Activated effector memory CD4-positive, alpha-beta T cell treated with Interleukin-2 at 50 U/mL for 16 hours (primary cell): ENCODE measurements at regions not wholly inside any gene's neighbourhood (a gene's known extent, or its start where the extent isn't known, plus 50 kb on each side); places are given as distances from the start of the nearest gene placed in this dataset.

Experiments used
- DNase-seq: peaks from one replicate; pipeline ENCODE4 v3.0.0-alpha.2; 2020

- no peak for DNase-seq
These were observed 394.8 kb downstream of the CSNK1G3 start for GRCh38 chr5:123906698-123907295.

DNA sequence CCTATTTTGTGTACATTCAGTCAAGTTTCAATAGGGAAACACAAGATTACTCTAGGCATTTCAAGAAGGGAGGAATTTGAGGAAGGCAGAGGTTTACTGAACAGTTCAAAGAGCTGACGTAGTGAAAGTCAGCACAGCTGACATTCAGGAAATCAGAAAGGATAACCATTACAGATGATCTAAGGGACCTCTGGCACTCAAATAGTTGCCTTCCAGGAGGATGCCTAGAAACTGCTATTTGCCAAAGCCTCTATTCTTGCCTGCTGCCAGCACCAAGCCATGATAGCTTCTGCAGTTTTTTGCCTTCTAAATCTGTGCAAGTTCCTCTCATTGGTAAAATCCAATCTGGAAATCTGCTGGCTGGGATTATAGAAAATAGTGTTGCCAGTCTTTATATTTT, 373.1 kb downstream of the CSNK1G3 start:
- no peak for DNase-seq

DNA sequence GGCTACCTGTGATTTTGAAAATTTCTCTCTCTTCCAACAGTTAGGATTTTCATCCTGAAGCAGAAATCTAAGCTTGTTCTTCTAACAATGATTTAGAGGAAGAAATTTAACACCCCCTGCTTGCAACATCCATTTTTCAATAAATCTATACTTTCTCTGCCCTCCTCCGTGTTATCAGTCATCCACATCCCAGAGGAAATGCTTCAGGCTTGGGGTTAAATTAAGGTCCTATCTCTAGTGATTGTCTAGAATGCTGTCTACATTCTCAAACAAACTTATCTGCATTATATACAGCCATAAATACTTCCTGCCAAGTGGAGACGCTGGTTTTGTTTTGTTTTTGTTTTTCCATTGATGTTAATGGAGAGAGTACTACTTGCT, 371.0 kb downstream of the CSNK1G3 start:
- DNase-seq, result no peak

GRCh38 chr5:123882319-123882964, 370.5 kb downstream of the CSNK1G3 start:
- DNase-seq, result no peak

DNA sequence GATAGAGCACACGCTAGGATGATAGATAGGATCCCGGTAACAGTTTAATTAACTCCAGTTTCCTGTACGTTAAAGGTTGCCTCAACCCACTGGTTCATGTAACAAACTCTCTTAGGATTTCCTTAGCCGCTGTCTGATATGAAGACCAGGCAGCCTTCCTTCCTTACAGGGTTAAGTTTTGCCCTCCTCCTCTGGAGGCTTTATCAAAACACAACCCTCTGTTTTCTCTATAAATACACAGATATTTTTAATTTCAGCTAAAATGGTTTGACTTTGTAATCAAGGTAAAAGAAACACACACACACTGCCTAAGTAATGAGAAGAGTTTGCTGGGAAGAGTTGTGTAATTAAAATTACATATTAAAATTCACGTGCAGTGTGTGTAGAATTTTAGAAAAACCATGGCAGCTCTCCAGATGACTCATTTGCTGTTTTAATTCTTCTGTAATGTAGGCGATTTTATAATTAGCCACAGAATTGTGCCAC, 369.8 kb downstream of the CSNK1G3 start:
- no peak for DNase-seq

- DNase-seq, result no peak
These were observed 368.9 kb downstream of the CSNK1G3 start for GRCh38 chr5:123880875-123881274.

- no peak for DNase-seq
These were observed 367.1 kb downstream of the CSNK1G3 start for GRCh38 chr5:123879071-123879470.

GRCh38 chr5:123876276-123876790, 364.4 kb downstream of the CSNK1G3 start:
- DNase-seq, result no peak

GRCh38 chr5:123875561-123876275, 363.7 kb downstream of the CSNK1G3 start:
- DNase-seq, result no peak

DNA sequence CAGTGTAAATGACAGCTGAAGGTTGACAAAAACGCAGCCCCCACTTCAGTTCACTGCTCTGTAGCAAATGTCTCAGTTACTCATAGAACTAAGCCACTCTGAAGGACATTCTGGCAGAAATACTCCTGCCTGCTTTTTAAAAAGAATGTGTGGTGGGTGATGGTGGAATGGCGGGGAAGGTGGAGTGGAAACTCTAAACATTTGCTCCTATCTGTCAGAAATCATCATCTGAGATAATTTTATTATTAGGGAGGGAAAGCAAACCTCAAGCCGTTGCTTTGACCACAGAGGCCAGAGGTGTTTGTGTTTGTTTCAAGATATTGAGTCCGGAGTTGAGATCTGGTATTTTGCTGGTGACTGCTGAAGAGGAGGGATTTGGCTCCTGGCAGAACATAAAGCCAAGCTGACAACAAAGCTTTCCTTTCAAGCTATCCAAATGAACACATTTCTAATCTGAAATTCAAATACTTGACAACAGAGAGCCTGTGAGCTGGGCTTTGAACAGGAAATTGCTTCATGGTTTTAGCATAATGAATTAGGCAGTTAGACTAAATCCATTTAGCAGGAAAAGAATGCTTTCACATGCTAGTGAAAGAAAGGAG, 362.7 kb downstream of the CSNK1G3 start:
- DNase-seq, result no peak

DNA sequence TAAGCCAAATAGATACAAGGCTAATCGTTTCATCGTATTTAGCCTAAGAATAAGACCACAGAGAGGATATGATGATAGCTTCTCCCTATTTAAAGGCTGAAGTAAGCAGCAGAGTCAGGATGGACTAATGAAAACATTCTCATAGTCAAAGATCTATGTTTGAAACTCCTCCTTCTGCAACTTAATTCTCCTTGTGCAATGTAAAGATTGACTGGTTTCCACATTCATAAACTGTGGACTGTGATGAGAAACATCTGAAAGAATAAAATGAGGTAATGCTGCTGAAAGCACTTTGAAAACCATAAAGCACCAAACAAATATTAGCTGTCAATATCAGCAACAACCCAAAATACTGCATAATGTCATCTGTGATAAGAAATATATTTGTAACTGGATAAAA, 361.9 kb downstream of the CSNK1G3 start:
- no peak for DNase-seq

GRCh38 chr5:123871373-123871772, 359.4 kb downstream of the CSNK1G3 start:
- DNase-seq, result no peak

DNA sequence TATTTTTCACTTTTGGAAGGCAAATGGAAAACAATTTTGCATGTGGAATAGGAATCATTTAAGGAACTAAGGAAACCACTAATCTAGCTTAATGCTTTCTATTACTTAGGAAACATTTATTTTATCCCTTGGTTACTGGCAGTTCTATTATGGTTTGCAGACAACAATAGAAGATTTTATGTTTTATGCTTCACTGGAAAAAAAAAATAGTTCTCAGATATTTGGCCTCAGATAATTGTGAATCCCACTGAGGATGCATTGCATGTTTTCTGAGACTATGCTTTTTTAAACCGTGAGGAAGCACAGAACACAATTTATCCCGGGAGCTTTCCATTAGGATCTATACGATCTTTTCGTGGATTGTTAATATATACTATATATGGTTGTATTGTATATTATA, 356.9 kb downstream of the CSNK1G3 start:
- DNase-seq, result no peak

- DNase-seq, result no peak
These were observed 356.3 kb downstream of the CSNK1G3 start for GRCh38 chr5:123868267-123868666.

GRCh38 chr5:123865641-123866040, 353.7 kb downstream of the CSNK1G3 start:
- DNase-seq, result no peak

- no peak for DNase-seq
These were observed 352.6 kb downstream of the CSNK1G3 start for GRCh38 chr5:123864578-123864977.

- no peak for DNase-seq
These were observed 347.0 kb downstream of the CSNK1G3 start for GRCh38 chr5:123858938-123859337.

- DNase-seq, result no peak
These were observed 344.8 kb downstream of the CSNK1G3 start for GRCh38 chr5:123856766-123857165.

GRCh38 chr5:123855609-123856008, 343.6 kb downstream of the CSNK1G3 start:
- DNase-seq, result no peak

- DNase-seq, result no peak
These were observed 333.6 kb downstream of the CSNK1G3 start for GRCh38 chr5:123845356-123846100.

DNA sequence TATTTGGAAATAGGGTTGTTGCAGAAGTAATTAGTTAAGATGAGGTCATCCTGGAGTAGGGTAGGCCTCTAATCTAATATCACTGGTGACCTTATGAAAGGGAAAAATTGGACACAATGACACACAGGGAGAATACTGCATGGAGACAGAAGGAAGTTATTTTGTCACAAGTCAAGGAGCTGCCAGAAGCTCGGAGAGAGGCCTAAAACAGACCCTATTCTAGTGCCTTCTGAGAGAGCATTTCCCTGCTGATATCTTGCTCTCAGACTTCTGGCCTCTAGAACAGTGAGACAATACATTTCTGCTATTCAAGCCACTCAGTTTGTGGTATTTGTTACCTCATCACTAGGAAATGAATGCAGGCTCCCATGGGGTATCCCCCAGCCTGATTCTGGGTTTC, 332.9 kb downstream of the CSNK1G3 start:
- DNase-seq, result no peak

DNA sequence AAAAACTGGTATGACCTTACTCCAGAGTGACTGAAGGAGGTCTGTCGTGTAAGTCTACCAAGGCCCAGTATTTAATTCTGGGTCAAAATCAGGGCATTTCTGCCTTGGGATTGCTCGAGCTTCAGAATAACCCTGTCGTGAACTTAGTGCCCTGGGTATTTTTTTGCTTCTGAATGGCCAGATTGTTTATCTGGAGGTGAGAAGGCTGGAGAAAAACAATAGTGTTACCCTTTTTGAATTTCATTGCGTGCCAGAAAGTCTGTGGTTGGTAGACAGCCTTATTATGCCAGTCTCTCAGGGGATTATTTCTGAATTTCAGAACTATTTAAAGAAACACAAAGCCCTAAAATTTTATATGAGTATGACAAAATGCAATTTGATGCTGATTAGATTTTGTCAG, 323.4 kb downstream of the CSNK1G3 start:
- DNase-seq, result no peak

DNA sequence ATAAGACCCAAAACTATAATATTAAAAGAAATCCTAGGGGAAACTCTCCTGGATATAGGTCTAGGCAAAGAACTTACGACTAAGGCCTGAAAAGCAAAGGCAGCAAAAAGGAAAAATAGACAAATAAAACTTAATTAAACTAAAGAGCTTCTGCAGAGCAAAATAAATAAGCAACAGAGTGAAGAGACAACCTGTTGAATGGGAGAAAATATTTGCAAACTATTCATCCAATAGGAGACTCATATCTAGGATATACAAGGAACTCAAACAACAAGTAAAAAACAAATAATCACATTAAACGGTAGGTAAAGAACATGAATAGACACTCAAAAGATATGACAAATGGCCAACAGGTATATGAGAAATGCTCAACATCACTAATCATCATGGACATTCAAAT, 318.6 kb downstream of the CSNK1G3 start:
- DNase-seq, result no peak
